C4-2B (cell line): ENCODE measurements at regions not wholly inside any gene's neighbourhood (a gene's known extent, or its start where the extent isn't known, plus 50 kb on each side); places are given as distances from the start of the nearest gene placed in this dataset.

Source experiments
- CTCF ChIP-seq: fragments of 450-650 bp; conservative IDR thresholded peaks from 2 replicates; pipeline ENCODE4 v1.5.1; 2017; ENCODE audit warnings: mild to moderate bottlenecking
- ZFX ChIP-seq: fragments of 450-650 bp; IDR thresholded peaks from 2 replicates; pipeline ENCODE4 v1.6.1; 2017

GRCh38 chr5:89451263-89451662 is 568.3 kb upstream of the MEF2C start:
- no peak for TF ChIP-seq CTCF
- TF ChIP-seq ZFX, result no peak
